ENCODE measurements at regions not wholly inside any gene's neighbourhood (a gene's known extent, or its start where the extent isn't known, plus 50 kb on each side); places are given as distances from the start of the nearest gene placed in this dataset.

- DNase-seq (ENCODE audit: low read depth, low spot score), result no peak
- no CpG with 5 or more reads among the region's 12 CpGs for WGBS (ENCODE audit: insufficient coverage, insufficient read length)
- Histone ChIP-seq H3K27me3 (ENCODE audit: control insufficient read depth, insufficient read depth, low read length) (no peaks in the 10 kb centered on the region), H3K36me3 (ENCODE audit: control insufficient read depth, insufficient read depth, low read length) (no peaks in the 10 kb centered on the region), H3K4me3 (ENCODE audit: low read length) (no peak overlapping the region), H3K4me1 (ENCODE audit: control insufficient read depth, insufficient read depth, low read length) (peaks cover 2% of the 10 kb centered on the region), H3K9me3 (ENCODE audit: control insufficient read depth, insufficient read depth, low read length) (no peaks in the 10 kb centered on the region), H3K27ac (ENCODE audit: low read length) (no peak overlapping the region)
Observed at GRCh38 chr12:4117386-4118016, 156.1 kb upstream of the CCND2 start.

- WGBS (ENCODE audit: insufficient coverage, insufficient read length), result no CpG with 5 or more reads among the region's 12 CpGs
Observed at GRCh38 chr12:4116251-4117111, 157.1 kb upstream of the CCND2 start.

GRCh38 chr12:4115570-4115969 is 158.0 kb upstream of the CCND2 start:
- Histone ChIP-seq H3K27me3 (ENCODE audit: control insufficient read depth, insufficient read depth, low read length) (no peaks in the 10 kb centered on the region), H3K4me3 (ENCODE audit: low read length) (no peak overlapping the region), H3K27ac (ENCODE audit: low read length) (no peak overlapping the region), H3K9me3 (ENCODE audit: control insufficient read depth, insufficient read depth, low read length) (no peaks in the 10 kb centered on the region), H3K36me3 (ENCODE audit: control insufficient read depth, insufficient read depth, low read length) (no peaks in the 10 kb centered on the region), H3K4me1 (ENCODE audit: control insufficient read depth, insufficient read depth, low read length) (peaks cover 2% of the 10 kb centered on the region)
- DNase-seq (ENCODE audit: low read depth, low spot score), result no peak
- WGBS (ENCODE audit: insufficient coverage, insufficient read length), result no CpG with 5 or more reads among the region's 10 CpGs

More at GRCh38 chr12:4116251-4117111, 157.1 kb upstream of the CCND2 start:
- Histone ChIP-seq H3K4me1 (ENCODE audit: control insufficient read depth, insufficient read depth, low read length) (peaks cover 2% of the 10 kb centered on the region), H3K4me3 (ENCODE audit: low read length) (no peak overlapping the region), H3K9me3 (ENCODE audit: control insufficient read depth, insufficient read depth, low read length) (no peaks in the 10 kb centered on the region), H3K27ac (ENCODE audit: low read length) (no peak overlapping the region), H3K27me3 (ENCODE audit: control insufficient read depth, insufficient read depth, low read length) (no peaks in the 10 kb centered on the region), H3K36me3 (ENCODE audit: control insufficient read depth, insufficient read depth, low read length) (no peaks in the 10 kb centered on the region)
- no peak for DNase-seq (ENCODE audit: low read depth, low spot score)

GRCh38 chr12:4114986-4115385 is 158.6 kb upstream of the CCND2 start:
- no peaks in the 10 kb centered on the region for H3K27me3 ChIP-seq (ENCODE audit: control insufficient read depth, insufficient read depth, low read length)
- no peak overlapping the region for H3K27ac ChIP-seq (ENCODE audit: low read length)
- no peaks in the 10 kb centered on the region for H3K36me3 ChIP-seq (ENCODE audit: control insufficient read depth, insufficient read depth, low read length)
- H3K4me3 ChIP-seq (ENCODE audit: low read length), result no peak overlapping the region
- H3K4me1 ChIP-seq (ENCODE audit: control insufficient read depth, insufficient read depth, low read length), result peaks cover 2% of the 10 kb centered on the region
- WGBS (ENCODE audit: insufficient coverage, insufficient read length), result no CpG with 5 or more reads among the region's 7 CpGs
- H3K9me3 ChIP-seq (ENCODE audit: control insufficient read depth, insufficient read depth, low read length), result no peaks in the 10 kb centered on the region
- no peak for DNase-seq (ENCODE audit: low read depth, low spot score)

- Histone ChIP-seq H3K9me3 (ENCODE audit: control insufficient read depth, insufficient read depth, low read length) (no peaks in the 10 kb centered on the region), H3K4me1 (ENCODE audit: control insufficient read depth, insufficient read depth, low read length) (peaks cover 2% of the 10 kb centered on the region), H3K4me3 (ENCODE audit: low read length) (no peak overlapping the region), H3K27ac (ENCODE audit: low read length) (no peak overlapping the region), H3K36me3 (ENCODE audit: control insufficient read depth, insufficient read depth, low read length) (no peaks in the 10 kb centered on the region), H3K27me3 (ENCODE audit: control insufficient read depth, insufficient read depth, low read length) (no peaks in the 10 kb centered on the region)
- no CpG with 5 or more reads among the region's 2 CpGs for WGBS (ENCODE audit: insufficient coverage, insufficient read length)
- DNase-seq (ENCODE audit: low read depth, low spot score), result no peak
Observed at GRCh38 chr12:4112734-4113325, 160.7 kb upstream of the CCND2 start.

- Histone ChIP-seq H3K9me3 (ENCODE audit: control insufficient read depth, insufficient read depth, low read length) (no peaks in the 10 kb centered on the region), H3K4me1 (ENCODE audit: control insufficient read depth, insufficient read depth, low read length) (peaks cover 2% of the 10 kb centered on the region)
Observed at GRCh38 chr12:4112290-4112689, 161.3 kb upstream of the CCND2 start.

GRCh38 chr12:4111010-4111409 is 162.6 kb upstream of the CCND2 start:
- Histone ChIP-seq H3K4me1 (ENCODE audit: control insufficient read depth, insufficient read depth, low read length) (0 out of 2 replicates have a peak, but pooled peaks cover 2% of the 10 kb centered on the region), H3K4me3 (ENCODE audit: low read length) (no peak overlapping the region), H3K27ac (ENCODE audit: low read length) (no peak overlapping the region), H3K36me3 (ENCODE audit: control insufficient read depth, insufficient read depth, low read length) (no peaks in the 10 kb centered on the region), H3K9me3 (ENCODE audit: control insufficient read depth, insufficient read depth, low read length) (no peaks in the 10 kb centered on the region), H3K27me3 (ENCODE audit: control insufficient read depth, insufficient read depth, low read length) (no peaks in the 10 kb centered on the region; the same call in 1 of the 2 replicates)
- no peak for DNase-seq (ENCODE audit: low read depth, low spot score)
- no CpG with 5 or more reads among the region's 5 CpGs for WGBS (ENCODE audit: insufficient coverage, insufficient read length)

More at GRCh38 chr12:4112290-4112689, 161.3 kb upstream of the CCND2 start:
- DNase-seq (ENCODE audit: low read depth, low spot score), result no peak
- H3K36me3 ChIP-seq (ENCODE audit: control insufficient read depth, insufficient read depth, low read length), result no peaks in the 10 kb centered on the region
- H3K4me3 ChIP-seq (ENCODE audit: low read length), result no peak overlapping the region
- no peaks in the 10 kb centered on the region for H3K27me3 ChIP-seq (ENCODE audit: control insufficient read depth, insufficient read depth, low read length)
- H3K27ac ChIP-seq (ENCODE audit: low read length), result no peak overlapping the region
- WGBS (ENCODE audit: insufficient coverage, insufficient read length), result no CpG with 5 or more reads among the region's 7 CpGs

- H3K9me3 ChIP-seq (ENCODE audit: control insufficient read depth, insufficient read depth, low read length), result no peaks in the 10 kb centered on the region
- no peak for DNase-seq (ENCODE audit: low read depth, low spot score)
- H3K36me3 ChIP-seq (ENCODE audit: control insufficient read depth, insufficient read depth, low read length), result no peaks in the 10 kb centered on the region
- H3K4me1 ChIP-seq (ENCODE audit: control insufficient read depth, insufficient read depth, low read length), result 0 out of 2 replicates have a peak, but pooled peaks cover 2% of the 10 kb centered on the region
- no peaks in the 10 kb centered on the region; the same call in 1 of the 2 replicates for H3K27me3 ChIP-seq (ENCODE audit: control insufficient read depth, insufficient read depth, low read length)
- no peak overlapping the region for H3K27ac ChIP-seq (ENCODE audit: low read length)
- WGBS (ENCODE audit: insufficient coverage, insufficient read length), result no CpG with 5 or more reads among the region's 5 CpGs
- H3K4me3 ChIP-seq (ENCODE audit: low read length), result no peak overlapping the region
Observed at GRCh38 chr12:4109826-4110225, 163.7 kb upstream of the CCND2 start.

- no peak for DNase-seq (ENCODE audit: low read depth, low spot score)
Observed at GRCh38 chr12:4108803-4109345, 164.7 kb upstream of the CCND2 start.

More at GRCh38 chr12:4108803-4109345, 164.7 kb upstream of the CCND2 start:
- H3K27ac ChIP-seq (ENCODE audit: low read length), result no peak overlapping the region
- 0 out of 2 replicates have a peak, but pooled peaks cover 2% of the 10 kb centered on the region for H3K4me1 ChIP-seq (ENCODE audit: control insufficient read depth, insufficient read depth, low read length)
- H3K9me3 ChIP-seq (ENCODE audit: control insufficient read depth, insufficient read depth, low read length), result no peaks in the 10 kb centered on the region
- H3K4me3 ChIP-seq (ENCODE audit: low read length), result no peak overlapping the region
- H3K36me3 ChIP-seq (ENCODE audit: control insufficient read depth, insufficient read depth, low read length), result no peaks in the 10 kb centered on the region
- H3K27me3 ChIP-seq (ENCODE audit: control insufficient read depth, insufficient read depth, low read length), result no peaks in the 10 kb centered on the region; the same call in 1 of the 2 replicates
- no CpG with 5 or more reads among the region's 5 CpGs for WGBS (ENCODE audit: insufficient coverage, insufficient read length)

All from iPS DF 6.9 (cell line).